ENCODE measurements at regions not wholly inside any gene's neighbourhood (a gene's known extent, or its start where the extent isn't known, plus 50 kb on each side); places are given as distances from the start of the nearest gene placed in this dataset.

DNA sequence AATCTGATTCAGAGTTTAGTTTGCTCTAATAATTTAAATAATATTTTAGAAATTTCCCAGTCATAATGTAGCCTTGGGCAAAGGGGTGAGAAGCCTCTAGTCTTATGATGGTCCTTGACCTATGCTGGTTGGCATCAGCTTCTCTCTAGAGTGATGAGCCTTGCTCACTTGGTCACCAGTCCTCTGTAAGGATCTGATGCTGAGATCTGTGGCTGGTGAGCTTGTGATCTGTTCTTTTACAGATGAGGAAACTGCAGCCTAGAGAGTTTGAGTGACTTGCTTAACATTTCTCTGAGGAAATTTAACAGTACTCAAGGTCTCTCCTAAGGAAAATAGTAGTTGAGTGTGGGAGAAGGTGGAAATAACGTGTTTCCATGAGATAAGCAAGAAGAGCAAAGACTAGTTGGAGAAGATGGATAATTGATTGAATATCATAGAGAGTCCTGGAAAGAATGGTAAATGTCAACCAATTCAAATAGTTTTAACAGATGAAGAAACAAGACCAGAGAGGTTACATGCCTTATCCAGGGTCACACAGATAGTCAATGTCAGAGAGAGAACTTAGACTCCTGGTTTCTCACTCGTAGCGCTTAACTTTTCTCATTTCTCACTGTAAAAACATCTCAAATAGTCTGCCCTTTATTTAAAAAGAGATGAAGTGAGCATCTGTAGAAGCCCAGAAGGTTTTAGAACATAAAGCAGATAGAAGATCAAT is 89.7 kb upstream of the ETV6 start:
- no peak for DNase-seq
- in situ Hi-C loops (cut with HindIII; ENCODE audit: low pct_ligation_motif_present, low pct_unique_long_range_greater_than_20kb, low sequenced_read_pairs): no loop called here

DNA sequence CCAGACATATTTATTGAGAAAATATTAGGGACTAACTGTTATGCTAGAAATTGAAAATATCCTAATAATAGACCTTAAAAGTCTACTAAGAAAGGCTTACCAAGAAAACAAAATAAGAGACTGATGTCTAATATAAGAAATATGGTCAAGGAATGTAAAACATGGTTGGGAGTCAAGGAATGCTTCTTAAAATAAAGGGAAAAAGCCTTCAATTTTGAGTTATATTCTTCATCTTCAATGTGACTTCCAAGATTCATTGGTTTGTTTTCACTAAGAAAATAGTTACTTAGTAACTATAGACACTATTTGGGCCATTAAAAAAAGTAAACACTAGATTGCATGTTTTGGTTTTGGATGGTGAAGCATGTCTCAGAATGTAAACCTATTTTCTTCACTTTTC is 88.1 kb upstream of the ETV6 start:
- DNase-seq: no peak
- in situ Hi-C loops (cut with HindIII; ENCODE audit: low pct_ligation_motif_present, low pct_unique_long_range_greater_than_20kb, low sequenced_read_pairs): no loop called here

DNA sequence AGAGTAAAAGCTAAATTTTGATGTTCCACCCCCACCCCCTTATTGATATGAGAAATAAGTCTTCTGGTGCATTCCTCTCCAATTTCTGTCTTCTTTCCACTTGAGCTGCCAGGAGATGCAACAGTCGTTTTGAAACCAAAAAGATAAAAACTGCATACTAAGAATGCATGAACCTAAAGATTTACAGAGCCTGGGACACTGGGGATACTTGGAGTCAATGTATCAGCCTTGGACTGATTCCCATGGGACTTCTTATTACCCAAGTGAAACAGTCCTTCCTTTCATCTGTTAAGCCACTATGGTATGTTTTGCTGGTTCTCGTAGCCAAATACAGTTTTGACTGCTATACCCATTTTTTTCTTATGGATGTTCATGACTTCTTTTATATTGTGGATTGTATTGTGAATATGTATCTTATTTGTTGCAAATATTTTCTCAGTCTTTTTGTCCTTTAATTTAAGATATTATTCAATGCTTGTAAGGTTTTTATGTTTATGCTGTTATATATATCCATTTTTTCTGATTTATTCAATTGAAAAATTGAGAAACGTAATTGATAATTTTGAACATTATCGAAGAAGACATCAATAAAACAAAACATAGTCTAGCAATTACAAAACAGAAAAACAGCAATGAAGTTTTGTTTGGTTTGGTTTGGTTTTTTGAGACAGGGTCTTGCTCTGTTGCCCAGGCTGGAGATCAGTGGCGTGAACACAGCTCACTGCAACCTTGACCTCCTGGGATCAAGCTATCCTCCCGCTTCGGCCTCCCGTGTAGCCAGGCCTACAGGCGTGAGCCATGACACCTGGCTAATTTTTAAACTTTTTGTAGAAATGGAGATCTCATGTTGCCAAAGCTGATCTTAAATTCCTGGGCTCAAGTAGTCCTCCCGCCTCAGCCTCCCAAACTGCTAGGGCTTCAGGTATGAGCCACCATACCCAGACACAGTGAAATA is 85.4 kb upstream of the ETV6 start:
- DNase-seq: no peak
- in situ Hi-C loops (cut with HindIII; ENCODE audit: low pct_ligation_motif_present, low pct_unique_long_range_greater_than_20kb, low sequenced_read_pairs): no loop called here

DNA sequence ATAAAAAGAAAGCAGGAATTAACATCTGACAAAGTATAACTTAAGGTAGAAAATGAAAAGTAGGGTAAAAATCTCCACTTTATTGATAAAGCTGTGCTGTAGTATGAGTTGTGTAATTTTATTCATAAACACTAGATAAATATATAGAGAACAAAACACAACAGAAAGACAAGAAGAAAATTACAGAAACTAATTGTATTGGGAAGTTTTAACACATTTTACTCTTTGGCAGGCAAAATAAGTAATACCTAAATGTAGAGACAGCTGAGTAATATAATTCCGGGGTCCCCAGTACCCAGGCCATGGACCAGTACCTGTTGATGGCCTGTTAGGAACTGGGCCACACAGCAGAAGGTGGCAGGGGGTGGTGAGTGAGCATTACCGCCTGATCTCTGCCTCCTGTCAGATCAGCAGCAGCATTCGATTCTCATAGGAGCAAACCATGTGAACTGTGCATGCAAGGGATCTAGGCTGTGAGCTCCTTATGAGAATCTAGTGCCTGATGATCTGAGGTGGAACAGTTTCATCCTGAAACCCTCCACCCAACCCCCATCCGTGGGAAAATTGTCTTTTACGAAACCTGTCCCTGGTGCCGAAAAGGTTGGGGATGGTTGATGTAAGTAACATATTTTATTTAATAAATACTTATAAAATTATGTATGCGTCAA is 84.4 kb upstream of the ETV6 start:
- DNase-seq: no peak
- in situ Hi-C loops (cut with HindIII; ENCODE audit: low pct_ligation_motif_present, low pct_unique_long_range_greater_than_20kb, low sequenced_read_pairs): no loop called here

DNA sequence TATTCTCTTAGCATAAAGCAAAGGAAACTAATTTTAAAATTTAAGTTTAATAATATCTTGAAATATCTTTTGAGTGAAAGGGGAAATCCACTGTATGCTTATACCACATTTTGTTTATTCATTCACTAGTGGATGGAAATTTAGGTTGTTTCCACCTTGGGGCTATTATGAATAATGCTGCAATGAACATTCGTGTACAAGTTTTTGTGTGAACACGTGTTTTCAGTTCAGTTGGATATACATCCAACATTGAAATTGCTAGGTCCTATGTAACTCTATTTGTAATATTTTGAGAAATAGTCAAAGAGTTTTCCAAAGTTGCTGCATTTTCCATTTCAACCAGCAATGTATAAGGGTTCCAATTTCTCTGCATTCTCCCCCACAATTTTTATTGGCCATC is 83.7 kb upstream of the ETV6 start:
- in situ Hi-C loops (cut with HindIII; ENCODE audit: low pct_ligation_motif_present, low pct_unique_long_range_greater_than_20kb, low sequenced_read_pairs): no loop called here
- no peak for DNase-seq

DNA sequence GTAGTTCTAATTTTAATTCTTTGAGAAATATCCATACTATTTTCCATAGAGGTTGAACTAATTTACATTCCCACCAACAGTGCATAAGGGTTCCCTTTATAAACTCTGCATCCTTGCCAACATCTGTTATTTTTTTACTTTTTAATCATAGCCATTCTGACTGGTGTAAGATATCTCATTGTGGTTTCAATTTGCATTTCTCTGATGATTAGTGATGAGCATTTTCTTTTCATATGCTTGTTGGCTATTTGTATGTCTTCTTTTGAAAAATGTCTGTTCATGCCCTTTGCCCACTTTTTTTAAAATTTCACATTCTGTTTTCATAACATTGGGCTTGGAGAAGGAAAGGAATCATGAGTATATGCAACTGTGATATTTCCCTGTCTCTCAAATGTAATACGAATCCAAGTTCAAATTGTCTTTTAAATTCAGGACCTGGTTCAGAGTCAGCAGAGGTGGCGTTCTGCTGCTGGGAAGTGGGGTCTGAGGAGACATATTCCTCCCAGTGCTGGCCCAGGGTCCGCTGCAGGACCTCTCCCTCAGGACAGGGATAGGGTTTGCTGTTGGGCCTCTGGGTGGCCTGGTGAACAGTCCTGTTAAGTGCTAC is 81.2 kb upstream of the ETV6 start:
- no peak for DNase-seq
- in situ Hi-C loops (cut with HindIII; ENCODE audit: low pct_ligation_motif_present, low pct_unique_long_range_greater_than_20kb, low sequenced_read_pairs): no loop called here

DNA sequence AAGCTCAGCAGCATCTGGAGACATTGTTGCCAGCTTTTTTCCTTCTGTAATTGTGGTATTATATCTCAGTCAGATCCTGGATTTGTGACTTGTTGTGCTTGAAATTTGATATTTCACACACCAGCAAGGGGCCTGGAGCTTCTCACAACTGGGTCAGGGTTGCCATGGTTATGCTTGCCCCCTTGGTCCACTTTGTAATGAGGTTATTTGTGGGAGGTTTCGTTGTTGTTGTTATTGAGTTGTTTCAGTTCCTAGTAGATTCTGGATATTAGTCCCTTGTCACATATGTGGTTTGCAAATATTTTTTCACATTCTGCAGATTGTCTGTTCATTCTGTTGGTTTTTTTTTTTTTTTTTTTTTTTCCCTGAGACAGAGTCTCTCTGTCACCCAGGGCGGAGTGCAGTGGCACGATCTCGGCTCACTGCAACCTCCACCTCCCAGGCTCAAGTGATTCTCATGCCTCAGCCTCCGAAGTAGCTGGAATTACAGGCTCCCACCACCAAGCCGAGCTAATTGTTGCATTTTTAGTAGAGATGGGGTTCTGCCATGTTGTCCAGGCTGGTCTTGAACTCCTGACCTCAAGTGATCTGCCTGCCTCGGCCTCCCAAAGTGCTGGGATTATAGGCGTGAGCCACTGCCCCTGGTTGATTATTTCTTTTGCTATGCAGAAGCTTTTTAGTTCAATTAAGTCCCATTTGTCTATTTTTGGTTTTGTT is 80.6 kb upstream of the ETV6 start:
- in situ Hi-C loops (cut with HindIII; ENCODE audit: low pct_ligation_motif_present, low pct_unique_long_range_greater_than_20kb, low sequenced_read_pairs): no loop called here
- no peak for DNase-seq

DNA sequence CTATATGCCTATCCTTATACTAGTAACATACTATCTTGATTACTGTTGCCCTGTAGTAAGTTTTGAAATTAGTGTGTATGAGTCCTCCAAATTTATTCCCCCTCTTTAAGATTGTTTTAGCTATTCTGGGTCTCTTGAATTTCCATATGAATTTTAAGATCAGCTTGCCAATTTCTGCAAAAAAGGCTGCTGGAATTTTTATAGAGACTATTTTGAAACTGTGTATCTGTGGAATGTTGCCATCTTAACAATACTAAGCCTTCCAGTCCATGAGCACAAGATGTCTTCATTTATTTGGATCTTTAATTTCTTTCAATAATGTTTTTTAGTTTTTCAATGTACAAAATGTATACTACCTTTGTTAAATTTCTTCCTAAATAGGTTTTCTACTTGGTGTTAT is 79.8 kb upstream of the ETV6 start:
- in situ Hi-C loops (cut with HindIII; ENCODE audit: low pct_ligation_motif_present, low pct_unique_long_range_greater_than_20kb, low sequenced_read_pairs): no loop called here
- DNase-seq: no peak

DNA sequence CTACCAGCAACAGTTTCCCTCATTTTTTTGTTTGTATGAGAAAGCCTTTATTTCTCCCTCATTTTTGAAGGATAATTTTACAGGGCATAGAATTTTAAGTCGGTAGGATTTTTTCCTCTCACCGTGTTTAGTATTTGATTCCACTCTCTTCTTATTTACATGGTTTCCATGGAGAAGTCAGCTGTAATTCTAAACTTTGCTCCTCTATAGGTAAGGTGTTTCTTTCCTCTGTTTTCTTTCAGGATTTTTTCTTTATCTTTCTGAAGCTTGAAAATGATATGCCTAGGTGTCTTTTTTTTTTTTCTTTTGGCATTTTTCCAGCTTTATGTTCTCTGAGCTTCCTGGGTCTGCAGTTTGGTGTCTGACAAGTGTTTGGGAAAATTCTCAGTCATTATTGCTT is 75.6 kb upstream of the ETV6 start:
- in situ Hi-C loops (cut with HindIII; ENCODE audit: low pct_ligation_motif_present, low pct_unique_long_range_greater_than_20kb, low sequenced_read_pairs): no loop called here
- no peak for DNase-seq

DNA sequence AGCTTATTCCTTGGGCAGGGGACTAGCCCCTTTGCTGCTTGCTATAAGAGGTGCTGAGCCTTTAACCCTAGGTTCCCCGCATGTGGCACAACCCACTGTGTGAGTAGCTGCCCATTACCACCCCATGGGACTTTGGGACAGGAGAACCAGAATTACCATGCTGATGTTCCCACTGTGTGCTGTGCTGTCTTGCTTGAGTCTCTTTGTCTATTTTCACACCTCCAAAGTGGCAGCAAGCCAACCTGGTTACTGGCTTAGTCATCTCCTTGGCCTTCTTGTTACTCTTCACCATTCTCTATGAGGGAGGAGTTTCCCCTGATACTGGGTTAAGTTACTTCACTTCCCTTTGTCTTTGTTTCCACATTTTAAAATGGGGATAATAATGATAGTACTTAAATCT is 73.4 kb upstream of the ETV6 start:
- in situ Hi-C loops (cut with HindIII; ENCODE audit: low pct_ligation_motif_present, low pct_unique_long_range_greater_than_20kb, low sequenced_read_pairs): loop anchor here (25.0 kb wide), 2 partner anchors 461 to 761 kb away; no protein-coding TSS in a partner anchor
- DNase-seq: peak; percentile 49

DNA sequence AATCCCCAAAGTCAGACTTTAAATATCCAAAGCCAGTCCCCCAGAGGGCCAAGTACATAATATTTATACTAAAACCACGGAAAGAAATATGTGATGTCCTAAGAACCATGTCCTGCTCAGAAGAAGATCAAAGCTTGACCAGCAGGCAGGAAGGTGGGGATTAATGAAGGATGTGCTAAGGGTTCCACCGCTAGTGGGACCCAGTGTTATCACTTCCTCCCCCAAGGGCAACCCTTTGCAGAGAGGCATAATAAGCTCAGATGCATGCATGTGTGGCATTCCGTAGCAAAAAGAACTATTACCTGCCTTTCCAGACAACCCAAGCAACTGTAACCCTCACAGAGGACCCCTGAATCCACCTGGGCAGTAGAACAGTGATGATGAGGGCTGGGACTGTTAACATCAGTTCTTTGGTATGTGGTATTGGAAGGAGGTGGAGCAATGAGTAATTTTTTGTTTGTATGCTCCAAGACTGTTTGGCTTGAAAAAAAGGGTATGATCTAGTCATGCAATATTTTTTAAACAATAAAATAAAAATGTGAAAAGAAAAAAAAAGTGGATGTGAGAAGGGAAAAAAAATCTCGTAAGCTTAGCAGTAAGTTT is 71.7 kb upstream of the ETV6 start:
- in situ Hi-C loops (cut with HindIII; ENCODE audit: low pct_ligation_motif_present, low pct_unique_long_range_greater_than_20kb, low sequenced_read_pairs): loop anchor here (25.0 kb wide), 2 partner anchors 460 to 760 kb away; no protein-coding TSS in a partner anchor
- no peak for DNase-seq

DNA sequence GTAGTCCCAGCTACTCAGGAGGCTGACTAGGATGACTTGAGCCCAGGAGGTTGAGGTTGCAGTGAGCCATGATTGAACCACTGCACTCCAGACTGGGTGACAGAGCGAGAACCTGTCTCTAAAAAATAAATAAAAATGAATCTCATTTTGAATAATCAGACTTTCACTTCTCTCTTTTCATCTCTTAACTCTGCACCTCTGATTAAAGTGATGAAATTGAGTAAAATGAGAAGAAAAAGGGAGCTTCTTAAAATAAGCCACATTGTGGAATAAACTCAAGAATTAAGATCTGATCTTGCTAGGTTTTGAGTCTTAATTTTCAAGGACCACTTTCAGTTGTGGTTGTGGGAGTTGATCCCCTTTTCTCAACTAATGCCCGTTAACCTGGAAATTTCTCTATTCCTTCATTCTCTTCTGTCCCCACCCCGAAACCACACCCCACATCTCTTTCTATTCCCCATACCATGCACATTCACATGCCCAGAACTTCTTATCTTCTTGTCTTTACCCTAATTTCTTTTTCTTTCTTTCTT is 70.9 kb upstream of the ETV6 start:
- in situ Hi-C loops (cut with HindIII; ENCODE audit: low pct_ligation_motif_present, low pct_unique_long_range_greater_than_20kb, low sequenced_read_pairs): loop anchor here (25.0 kb wide), 2 partner anchors 459 to 759 kb away; no protein-coding TSS in a partner anchor

DNA sequence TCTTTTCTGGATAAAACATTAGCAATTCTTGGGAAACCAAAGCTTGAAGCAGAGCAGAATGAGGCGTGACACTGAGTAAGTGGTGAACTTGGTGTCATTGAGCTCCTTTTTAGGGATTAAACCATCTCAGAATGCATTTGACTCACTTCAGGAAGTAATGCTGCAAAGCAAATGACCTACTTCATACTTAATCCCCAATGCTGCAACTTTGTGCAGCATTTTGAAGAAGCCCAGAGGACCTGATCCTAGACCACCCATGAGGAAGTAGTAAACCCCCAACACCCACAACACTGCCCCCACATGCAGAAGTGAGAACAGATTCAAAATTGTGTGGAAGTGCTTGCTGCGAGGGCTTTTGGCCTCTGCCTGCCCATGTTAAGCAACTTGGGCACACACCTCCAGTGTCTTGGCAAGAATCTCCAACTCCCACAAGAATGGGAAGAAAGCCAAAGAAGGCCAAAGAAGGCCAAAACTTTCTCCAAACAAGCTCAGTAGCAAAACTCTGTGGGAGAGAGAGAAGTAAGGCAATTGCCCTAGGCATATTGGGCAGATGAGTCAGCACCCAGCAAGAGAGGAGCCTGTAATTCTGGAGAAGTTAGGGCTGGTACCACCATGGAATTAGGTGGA is 69.2 kb upstream of the ETV6 start:
- peak; percentile 54 for DNase-seq
- in situ Hi-C loops (cut with HindIII; ENCODE audit: low pct_ligation_motif_present, low pct_unique_long_range_greater_than_20kb, low sequenced_read_pairs): loop anchor here (25.0 kb wide), 2 partner anchors 457 to 757 kb away; no protein-coding TSS in a partner anchor

More for the DNA sequence above, 70.9 kb upstream of the ETV6 start:
- DNase-seq: no peak

DNA sequence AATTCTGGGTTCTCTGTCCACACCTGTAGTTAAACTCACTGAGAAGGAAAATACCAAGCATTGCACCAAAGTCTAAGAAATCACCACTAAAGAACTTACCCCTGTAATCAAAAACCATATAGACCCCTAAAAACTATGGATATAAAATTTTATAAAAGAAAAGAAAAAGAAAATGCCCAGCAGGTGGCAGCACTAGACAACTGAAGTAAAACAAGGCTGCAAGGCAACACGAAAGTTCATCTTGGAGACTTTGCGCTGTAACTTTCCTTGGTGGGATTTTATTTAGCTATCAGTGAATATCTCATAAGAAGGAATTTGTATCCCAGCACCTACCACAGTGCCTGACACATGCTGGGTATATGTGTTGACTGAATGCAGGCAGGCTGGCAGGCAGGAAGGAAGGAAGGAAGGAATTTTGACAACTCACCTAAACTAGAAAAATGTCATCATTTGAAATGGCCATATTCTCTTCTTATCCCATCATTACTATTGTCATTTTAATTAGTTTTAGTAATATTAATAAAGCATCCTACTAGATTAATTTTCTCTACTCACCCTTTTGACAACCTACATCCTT is 68.2 kb upstream of the ETV6 start:
- peak; percentile 83 for DNase-seq
- in situ Hi-C loops (cut with HindIII; ENCODE audit: low pct_ligation_motif_present, low pct_unique_long_range_greater_than_20kb, low sequenced_read_pairs): loop anchor here (25.0 kb wide), 2 partner anchors 456 to 756 kb away; no protein-coding TSS in a partner anchor

DNA sequence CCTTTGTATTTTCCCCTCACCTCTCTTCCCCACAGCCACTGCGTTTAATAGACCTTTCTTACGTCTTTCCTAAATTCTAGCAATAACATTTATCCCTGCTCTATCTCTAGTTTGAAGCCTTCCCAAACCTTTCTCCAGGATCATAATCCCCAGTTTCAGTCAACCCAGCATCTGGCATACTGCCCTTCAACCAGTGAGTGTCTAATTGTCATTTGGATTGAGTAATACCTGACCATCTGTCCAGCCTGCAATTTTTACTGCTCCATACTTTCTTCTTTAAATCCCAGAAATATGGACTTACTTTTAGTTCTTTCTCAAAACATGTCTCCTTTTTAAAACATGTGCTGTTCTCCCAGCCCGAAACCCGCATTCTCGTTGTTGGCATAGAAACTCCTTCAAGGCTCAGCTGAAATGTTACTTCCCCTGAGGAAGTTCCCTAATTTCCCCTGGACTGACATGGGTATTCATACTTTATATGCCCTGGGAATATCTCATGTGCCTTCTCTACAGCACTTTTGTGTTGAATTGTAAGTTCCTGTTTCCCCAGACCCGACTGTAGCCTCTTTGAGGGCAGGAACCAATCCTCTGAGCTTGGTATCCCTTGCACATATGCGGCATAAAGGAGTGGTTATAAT is 65.1 kb upstream of the ETV6 start:
- in situ Hi-C loops (cut with HindIII; ENCODE audit: low pct_ligation_motif_present, low pct_unique_long_range_greater_than_20kb, low sequenced_read_pairs): loop anchor here (25.0 kb wide), 2 partner anchors 453 to 753 kb away; no protein-coding TSS in a partner anchor
- no peak for DNase-seq

DNA sequence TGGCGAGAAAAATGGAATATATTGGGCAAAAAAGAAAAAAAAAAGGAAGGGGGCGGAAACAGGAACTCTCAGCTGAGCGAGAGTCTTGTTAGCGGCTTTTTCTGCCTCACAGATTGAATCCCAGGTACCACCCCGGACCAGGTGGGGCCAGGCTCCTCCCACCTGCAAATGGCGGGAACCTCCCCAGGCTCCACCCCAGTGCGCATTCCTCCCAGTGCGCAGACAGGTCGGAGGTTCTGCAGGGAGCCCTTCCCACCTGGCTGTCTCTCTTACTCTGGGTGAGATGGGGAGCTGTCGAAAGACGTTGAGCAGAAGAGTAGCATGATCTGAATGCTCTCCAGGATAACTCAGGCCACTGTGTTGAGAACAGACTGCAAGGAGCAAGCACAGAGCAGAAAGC is 57.0 kb upstream of the ETV6 start:
- in situ Hi-C loops (cut with HindIII; ENCODE audit: low pct_ligation_motif_present, low pct_unique_long_range_greater_than_20kb, low sequenced_read_pairs): loop anchor here (25.0 kb wide), 2 partner anchors 445 to 745 kb away; no protein-coding TSS in a partner anchor
- DNase-seq: no peak

Data from ACHN (cell line).